ENCODE measurements at regions not wholly inside any gene's neighbourhood (a gene's known extent, or its start where the extent isn't known, plus 50 kb on each side); places are given as distances from the start of the nearest gene placed in this dataset.

DNA sequence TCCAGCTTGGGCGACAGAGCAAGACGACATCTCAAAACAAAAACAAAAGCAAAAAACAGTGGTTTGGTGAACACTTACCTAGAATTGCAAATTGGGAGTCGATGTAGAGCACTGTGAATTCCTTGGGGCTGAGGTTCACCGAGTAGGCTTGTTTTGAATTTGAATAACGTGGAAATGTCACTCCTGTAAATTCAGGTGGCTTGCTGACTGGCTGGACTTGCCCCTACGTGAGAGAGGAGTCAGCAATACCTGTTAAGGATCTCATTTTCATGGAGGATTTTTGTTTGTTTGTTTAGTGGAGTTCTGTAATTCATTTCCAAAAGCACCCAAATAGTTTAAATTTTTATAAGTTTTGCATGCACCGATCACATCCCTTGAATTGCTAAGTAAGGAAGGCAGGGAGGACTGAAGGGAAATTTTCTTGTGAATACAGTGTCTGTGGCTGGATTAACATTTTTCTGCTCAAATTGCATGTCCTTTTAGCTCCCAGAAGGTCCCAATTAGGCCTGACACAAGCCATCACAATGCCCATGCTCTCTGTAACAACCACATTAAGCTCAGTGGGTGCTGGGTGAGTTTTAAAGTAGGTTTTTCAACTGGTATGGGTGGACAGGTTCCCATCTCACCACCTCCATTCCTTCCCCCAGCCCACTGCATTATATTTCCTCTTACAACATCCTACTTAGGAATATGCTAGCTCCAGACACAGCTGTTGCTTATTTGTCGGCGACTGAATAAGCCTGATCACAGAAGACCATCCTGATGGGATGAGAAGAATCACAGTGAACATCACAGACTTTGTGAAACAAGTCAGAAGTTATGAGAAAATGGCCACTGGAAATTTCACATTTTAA lies 58.5 kb upstream of the TTC29 start:
- ChIA-PET CTCF (interaction anchor here (0.9 to 2.7 kb wide), 4 partner anchors 15 to 155 kb away, joined by 3 to 9 read pairs (median 3); no protein-coding TSS in a partner anchor), POLR2A (no interaction called here)
- Mint-ChIP-seq H3K4me1 (peaks cover 57% of the 10 kb centered on the region), H3K9me3 (no peaks in the 10 kb centered on the region), H3K4me3 (no peak overlapping the region), H3K36me3 (no peaks in the 10 kb centered on the region), H3K27me3 (ENCODE audit: low read depth) (no peaks in the 10 kb centered on the region), H3K27ac (peak overlapping the region; percentile 88)
- ATAC-seq (peak; percentile 83), DNase-seq (ENCODE audit: low spot score) (no peak)
- no peak for TF ChIP-seq EMX1 (CRISPR knock-in tag; IDR thresholded peaks at IDR 0.05)
- TF ChIP-seq ZNF138 (CRISPR knock-in tag; conservative IDR thresholded peaks at IDR 0.05), result no peak
- TF ChIP-seq CTCF (IDR thresholded peaks at IDR 0.05), result no peak
- TF ChIP-seq ESRRA (CRISPR knock-in tag; IDR thresholded peaks at IDR 0.05; ENCODE audit: borderline replicate concordance), result no peak
- TF ChIP-seq GTF2I (CRISPR knock-in tag; conservative IDR thresholded peaks at IDR 0.05), result no peak
- no peak for TF ChIP-seq PREB (CRISPR knock-in tag; IDR thresholded peaks at IDR 0.05; ENCODE audit: borderline replicate concordance)
- no peak for TF ChIP-seq GABPB1 (CRISPR knock-in tag; IDR thresholded peaks at IDR 0.05)
- TF ChIP-seq HMGA2 (CRISPR knock-in tag; IDR thresholded peaks at IDR 0.05), result no peak
- TF ChIP-seq GRHL2 (CRISPR knock-in tag; IDR thresholded peaks at IDR 0.05; ENCODE audit: insufficient replicate concordance, severe bottlenecking), result no peak
- TF ChIP-seq ETV6 (CRISPR knock-in tag; IDR thresholded peaks at IDR 0.05), result no peak; the same call in 1 of the 2 replicates
- TF ChIP-seq, protein P1, sequence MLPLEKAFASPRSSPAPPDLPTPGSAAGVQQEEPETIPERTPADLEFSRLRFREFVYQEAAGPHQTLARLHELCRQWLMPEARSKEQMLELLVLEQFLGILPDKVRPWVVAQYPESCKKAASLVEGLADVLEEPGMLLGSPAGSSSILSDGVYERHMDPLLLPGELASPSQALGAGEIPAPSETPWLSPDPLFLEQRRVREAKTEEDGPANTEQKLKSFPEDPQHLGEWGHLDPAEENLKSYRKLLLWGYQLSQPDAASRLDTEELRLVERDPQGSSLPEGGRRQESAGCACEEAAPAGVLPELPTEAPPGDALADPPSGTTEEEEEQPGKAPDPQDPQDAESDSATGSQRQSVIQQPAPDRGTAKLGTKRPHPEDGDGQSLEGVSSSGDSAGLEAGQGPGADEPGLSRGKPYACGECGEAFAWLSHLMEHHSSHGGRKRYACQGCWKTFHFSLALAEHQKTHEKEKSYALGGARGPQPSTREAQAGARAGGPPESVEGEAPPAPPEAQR (CRISPR knock-in tag; IDR thresholded peaks at IDR 0.05), result no peak
- TF ChIP-seq ZNF423 (CRISPR knock-in tag; IDR thresholded peaks at IDR 0.05), result no peak
- TF ChIP-seq, protein P2, sequence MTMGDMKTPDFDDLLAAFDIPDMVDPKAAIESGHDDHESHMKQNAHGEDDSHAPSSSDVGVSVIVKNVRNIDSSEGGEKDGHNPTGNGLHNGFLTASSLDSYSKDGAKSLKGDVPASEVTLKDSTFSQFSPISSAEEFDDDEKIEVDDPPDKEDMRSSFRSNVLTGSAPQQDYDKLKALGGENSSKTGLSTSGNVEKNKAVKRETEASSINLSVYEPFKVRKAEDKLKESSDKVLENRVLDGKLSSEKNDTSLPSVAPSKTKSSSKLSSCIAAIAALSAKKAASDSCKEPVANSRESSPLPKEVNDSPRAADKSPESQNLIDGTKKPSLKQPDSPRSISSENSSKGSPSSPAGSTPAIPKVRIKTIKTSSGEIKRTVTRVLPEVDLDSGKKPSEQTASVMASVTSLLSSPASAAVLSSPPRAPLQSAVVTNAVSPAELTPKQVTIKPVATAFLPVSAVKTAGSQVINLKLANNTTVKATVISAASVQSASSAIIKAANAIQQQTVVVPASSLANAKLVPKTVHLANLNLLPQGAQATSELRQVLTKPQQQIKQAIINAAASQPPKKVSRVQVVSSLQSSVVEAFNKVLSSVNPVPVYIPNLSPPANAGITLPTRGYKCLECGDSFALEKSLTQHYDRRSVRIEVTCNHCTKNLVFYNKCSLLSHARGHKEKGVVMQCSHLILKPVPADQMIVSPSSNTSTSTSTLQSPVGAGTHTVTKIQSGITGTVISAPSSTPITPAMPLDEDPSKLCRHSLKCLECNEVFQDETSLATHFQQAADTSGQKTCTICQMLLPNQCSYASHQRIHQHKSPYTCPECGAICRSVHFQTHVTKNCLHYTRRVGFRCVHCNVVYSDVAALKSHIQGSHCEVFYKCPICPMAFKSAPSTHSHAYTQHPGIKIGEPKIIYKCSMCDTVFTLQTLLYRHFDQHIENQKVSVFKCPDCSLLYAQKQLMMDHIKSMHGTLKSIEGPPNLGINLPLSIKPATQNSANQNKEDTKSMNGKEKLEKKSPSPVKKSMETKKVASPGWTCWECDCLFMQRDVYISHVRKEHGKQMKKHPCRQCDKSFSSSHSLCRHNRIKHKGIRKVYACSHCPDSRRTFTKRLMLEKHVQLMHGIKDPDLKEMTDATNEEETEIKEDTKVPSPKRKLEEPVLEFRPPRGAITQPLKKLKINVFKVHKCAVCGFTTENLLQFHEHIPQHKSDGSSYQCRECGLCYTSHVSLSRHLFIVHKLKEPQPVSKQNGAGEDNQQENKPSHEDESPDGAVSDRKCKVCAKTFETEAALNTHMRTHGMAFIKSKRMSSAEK (CRISPR knock-in tag; IDR thresholded peaks at IDR 0.05; ENCODE audit: borderline replicate concordance), result no peak
- no peak for TF ChIP-seq ZNF317 (CRISPR knock-in tag; IDR thresholded peaks at IDR 0.05; ENCODE audit: borderline replicate concordance, low read depth)
- no peak for TF ChIP-seq RORB (CRISPR knock-in tag; IDR thresholded peaks at IDR 0.05)
- no peak for TF ChIP-seq ZBTB21 (CRISPR knock-in tag; IDR thresholded peaks at IDR 0.05; ENCODE audit: borderline replicate concordance)
- no peak for TF ChIP-seq ZBTB43 (CRISPR knock-in tag; IDR thresholded peaks at IDR 0.05)
- TF ChIP-seq E2F1 (CRISPR knock-in tag; IDR thresholded peaks at IDR 0.05), result no peak
- TF ChIP-seq ATF3 (CRISPR knock-in tag; conservative IDR thresholded peaks at IDR 0.05), result no peak

Data from WTC11 (cell line).